ENCODE measurements at regions not wholly inside any gene's neighbourhood (a gene's known extent, or its start where the extent isn't known, plus 50 kb on each side); places are given as distances from the start of the nearest gene placed in this dataset.

DNA sequence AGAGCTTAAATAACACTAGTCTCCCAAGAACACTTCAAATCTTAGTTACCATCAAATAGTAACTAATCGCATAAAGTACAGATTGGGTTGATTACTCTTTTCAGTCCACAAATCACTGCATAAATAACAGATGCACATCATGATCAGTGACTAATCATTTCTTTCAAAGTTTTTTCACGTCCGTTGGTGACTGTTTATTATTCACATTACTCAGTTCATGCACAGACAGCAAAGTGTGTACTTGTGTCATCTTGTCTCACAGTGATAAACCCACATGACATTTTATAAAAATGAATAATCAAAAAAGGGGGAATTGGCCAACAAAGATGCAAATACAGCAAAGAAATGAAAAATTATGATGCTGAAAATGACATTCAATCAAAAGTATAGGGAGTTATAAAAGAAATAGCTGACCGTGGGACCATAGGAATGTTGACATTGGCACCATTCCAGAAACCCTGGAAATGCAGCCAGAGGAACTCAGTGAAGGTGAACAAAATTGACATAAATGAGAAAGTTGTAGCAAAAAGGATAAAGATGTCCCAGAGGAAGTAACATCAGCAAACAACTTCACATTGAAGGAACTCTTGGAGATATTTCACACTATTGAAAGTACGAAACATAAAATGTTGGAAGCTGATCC lies 161.5 kb downstream of the SOX3 start:
- no peak for DNase-seq (ENCODE audit: low read depth)
- no peak for TF ChIP-seq CTCF (IDR thresholded peaks at IDR 0.05; ENCODE audit: insufficient read depth, low read depth, low read length)
- H3K4me3 ChIP-seq (ENCODE audit: low read depth, low read length) = no peak overlapping the region

DNA sequence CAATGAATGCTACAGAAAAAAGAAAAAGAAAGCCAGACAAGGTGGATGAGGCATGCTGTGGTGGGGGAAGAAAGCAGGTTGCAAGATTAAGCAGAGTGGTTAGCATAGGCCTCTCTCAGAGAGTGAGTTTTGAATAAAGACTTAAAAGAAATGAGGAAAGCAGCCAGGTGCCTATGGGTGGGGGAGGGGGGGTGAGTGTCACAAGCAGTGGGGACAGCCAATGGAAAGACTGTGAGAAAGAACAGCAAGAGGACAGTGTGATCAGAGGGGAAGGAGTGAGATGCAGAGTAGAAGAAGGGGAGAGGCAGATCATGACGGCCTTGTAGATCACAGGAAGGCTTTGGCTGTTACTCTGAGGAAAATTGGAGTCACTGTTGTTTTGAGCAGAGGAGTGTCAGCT lies 162.5 kb downstream of the SOX3 start:
- TF ChIP-seq CTCF (IDR thresholded peaks at IDR 0.05; ENCODE audit: insufficient read depth, low read depth, low read length) = no peak
- DNase-seq (ENCODE audit: low read depth) = no peak
- H3K4me3 ChIP-seq (ENCODE audit: low read depth, low read length) = no peak overlapping the region

DNA sequence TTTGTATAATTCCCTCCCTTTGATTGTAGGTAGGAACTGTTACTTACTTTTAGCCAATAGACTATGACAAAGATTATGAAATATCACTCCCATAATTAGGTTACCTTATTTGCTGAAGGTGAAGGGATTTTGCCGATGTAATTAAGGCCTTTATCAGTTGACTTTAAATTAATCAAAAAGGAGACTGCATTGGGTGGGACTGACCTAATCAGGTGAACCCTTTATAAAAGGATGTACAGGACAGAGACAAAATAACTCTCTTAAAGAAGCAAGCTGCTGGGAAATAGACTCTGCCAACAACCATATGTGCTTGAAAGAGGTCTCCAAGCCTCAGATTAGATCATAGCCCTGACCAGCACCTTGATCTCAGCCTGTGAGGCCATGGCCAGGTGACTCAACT lies 167.6 kb downstream of the SOX3 start:
- no peak for DNase-seq (ENCODE audit: low read depth)
- no peak overlapping the region for H3K4me3 ChIP-seq (ENCODE audit: low read depth, low read length)
- TF ChIP-seq CTCF (IDR thresholded peaks at IDR 0.05; ENCODE audit: insufficient read depth, low read depth, low read length) = no peak

DNA sequence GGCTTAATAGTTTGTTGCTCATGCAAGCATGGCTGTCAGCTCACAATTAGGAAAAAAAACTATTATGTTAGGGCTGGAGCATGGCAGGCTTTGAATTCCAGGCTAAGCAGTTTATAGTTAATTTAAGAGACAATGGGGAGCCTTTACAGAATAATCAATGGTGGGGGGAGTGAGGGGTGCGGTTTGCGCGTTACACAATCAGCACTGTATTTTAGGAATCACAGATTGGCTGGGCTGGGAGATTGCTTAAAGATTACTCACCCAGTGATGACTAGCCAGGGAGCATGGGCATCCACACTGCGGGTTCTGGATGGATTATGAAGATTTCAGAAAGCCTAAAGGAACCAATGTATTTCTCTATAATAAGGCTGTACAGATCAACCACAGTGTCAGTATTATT lies 186.6 kb downstream of the SOX3 start:
- no peak for DNase-seq (ENCODE audit: low read depth)
- no peak overlapping the region for H3K4me3 ChIP-seq (ENCODE audit: low read depth, low read length)
- no peak for TF ChIP-seq CTCF (IDR thresholded peaks at IDR 0.05; ENCODE audit: insufficient read depth, low read depth, low read length)

- no peak overlapping the region for H3K4me3 ChIP-seq (ENCODE audit: low read depth, low read length)
- no peak for TF ChIP-seq CTCF (IDR thresholded peaks at IDR 0.05; ENCODE audit: insufficient read depth, low read depth, low read length)
- no peak for DNase-seq (ENCODE audit: low read depth)
These were observed 187.4 kb downstream of the SOX3 start for GRCh38 chrX:140317462-140317861.

DNA sequence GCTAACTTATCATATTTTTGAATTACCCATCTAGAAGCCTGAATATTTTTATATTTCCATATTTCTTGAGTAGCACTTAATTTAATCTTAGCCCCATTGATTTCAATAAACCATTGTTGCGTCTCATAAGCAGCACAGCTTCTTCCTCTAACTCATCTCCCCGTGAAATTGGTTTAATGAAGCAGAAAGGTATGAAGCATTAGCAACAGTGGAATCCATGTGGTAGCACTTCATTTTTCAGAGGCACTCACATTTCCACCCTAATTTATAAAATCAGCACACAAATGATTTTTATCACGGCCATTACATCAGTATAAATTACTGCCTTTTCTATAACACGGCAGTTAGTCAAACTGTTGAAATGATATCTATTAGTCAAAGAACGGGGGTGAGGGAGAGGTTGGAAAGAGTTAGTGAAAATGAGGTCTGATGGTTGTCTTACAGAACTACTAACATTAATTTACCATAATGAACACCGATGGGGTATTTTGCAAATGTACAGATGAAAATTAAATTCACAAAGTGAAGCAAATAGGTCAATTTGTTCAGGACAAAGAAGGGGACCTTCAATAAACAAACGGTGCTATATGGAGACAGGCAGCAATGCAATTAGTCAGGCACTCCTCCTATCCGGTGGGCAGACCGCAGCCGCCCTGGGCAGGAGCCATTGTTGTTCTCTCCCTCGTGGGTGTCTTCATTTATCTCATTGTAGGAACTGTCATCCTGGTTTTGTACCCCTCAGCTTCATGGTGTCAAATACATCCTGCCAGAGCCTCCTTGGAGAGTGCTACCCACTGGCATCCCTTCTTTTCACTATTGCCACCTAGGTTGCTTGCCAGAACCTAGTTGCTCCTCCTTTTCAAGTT lies 205.7 kb downstream of the SOX3 start:
- no peak for DNase-seq (ENCODE audit: low read depth)
- no peak for TF ChIP-seq CTCF (IDR thresholded peaks at IDR 0.05; ENCODE audit: insufficient read depth, low read depth, low read length)
- H3K4me3 ChIP-seq (ENCODE audit: low read depth, low read length) = no peak overlapping the region
